ENCODE measurements at regions not wholly inside any gene's neighbourhood (a gene's known extent, or its start where the extent isn't known, plus 50 kb on each side); places are given as distances from the start of the nearest gene placed in this dataset.

DNA sequence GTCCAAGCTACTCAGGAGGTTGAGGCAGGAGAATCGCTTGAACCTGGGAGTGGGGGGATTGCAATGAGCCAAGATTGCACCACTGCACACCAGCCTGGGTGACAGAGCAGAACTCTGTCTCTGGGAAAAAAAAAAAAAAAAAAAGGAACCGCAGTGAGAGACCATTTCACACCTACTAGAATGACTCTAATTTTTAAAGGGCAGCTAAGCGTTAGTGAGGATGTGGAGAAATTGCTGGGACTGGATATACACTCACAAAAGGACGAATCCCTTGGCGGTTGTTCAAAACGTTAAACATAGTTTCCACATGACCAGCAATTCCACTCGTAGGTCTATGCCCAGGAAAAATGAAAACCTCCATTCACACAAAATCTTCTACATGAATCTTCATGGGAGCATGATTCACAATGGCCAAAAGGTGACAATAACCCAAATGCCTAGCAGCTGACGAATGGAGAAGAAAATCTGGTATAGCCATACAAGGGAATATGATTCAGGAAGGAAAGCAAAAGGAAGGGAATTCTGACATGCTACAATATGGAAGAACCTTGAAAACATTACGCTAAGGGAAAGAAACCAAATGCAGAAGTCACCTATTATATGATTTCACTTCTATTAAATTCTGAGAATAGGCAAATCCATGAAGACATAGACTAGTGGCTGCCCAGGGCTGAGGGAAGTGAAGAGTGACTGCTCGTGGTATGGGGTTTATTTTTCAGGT is 127.0 kb downstream of the CHSY1 start:
- Histone ChIP-seq H3K36me3 (ENCODE audit: low read depth) (no peaks in the 10 kb centered on the region), H4K20me1 (ENCODE audit: insufficient read depth) (no peaks in the 10 kb centered on the region), H3K9me3 (ENCODE audit: low read depth) (no peaks in the 10 kb centered on the region), H3K27ac (peak overlapping the region; percentile 98), H2AFZ (no peak overlapping the region), H3K4me1 (ENCODE audit: insufficient read depth) (peaks cover 63% of the 10 kb centered on the region), H3K4me3 (peak overlapping the region; percentile 44), H3K4me2 (ENCODE audit: unreplicated experiment) (peak overlapping the region; percentile 78), H3F3A (ENCODE audit: insufficient read depth) (peaks cover 62% of the 10 kb centered on the region), H3K9ac (peak overlapping the region; percentile 85), H3K79me2 (ENCODE audit: insufficient read depth) (no peaks in the 10 kb centered on the region), H3K9me2 (ENCODE audit: insufficient read depth) (no peaks in the 10 kb centered on the region), H3K27me3 (replicated peaks; ENCODE audit: insufficient read depth) (no peaks in the 10 kb centered on the region)
- in situ Hi-C loops (cut with MboI) = no loop called here
- peak; percentile 99 for DNase-seq
- 12 to 14% methylated on average over 10 of the region's 10 CpGs for WGBS, 2 experiments (ENCODE audit: low coverage in 1 of 2, low lambda C conversion rate in 2 of 2, missing lambda C conversion rate in 2 of 2)
- TF ChIP-seq EZH2phosphoT487 (IDR thresholded peaks at IDR 0.05; ENCODE audit: insufficient read depth, low read depth) = no peak
- TF ChIP-seq EZH2 (IDR thresholded peaks at IDR 0.05; ENCODE audit: insufficient read depth, poor library complexity, severe bottlenecking) = no peak

DNA sequence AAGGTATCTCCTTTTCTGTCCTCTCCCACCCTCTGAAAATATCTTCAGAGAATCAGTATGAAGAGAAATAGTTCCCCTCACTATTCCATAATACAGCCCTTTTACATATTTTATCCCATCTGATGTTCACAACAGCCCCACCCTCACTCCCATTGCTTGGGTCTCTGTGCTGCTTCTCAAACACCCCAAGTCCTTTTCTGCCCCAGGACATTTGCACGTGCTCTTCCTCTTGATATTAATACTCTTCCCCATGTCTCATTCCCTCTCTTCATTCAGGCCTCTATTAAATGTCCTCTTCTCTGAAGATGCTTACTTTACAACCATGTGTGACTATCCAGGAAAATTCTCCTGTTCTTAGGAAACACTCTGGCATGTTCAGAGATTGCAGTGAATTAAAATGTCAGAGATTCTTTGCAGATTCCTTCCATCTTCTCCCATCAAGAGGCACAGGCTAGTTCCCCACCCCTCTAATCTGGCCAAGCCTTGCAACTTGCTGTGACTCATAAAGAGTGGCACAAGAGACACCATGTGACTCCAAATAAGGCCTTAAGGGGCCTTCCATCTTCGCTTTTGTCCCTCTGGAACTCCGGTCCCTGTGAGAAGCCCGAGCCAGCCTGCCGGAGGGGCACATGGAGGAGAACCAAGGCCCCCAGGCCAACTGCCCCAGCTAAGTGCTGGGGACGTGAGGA is 128.5 kb downstream of the CHSY1 start:
- no peaks in the 10 kb centered on the region for H3K9me2 ChIP-seq (ENCODE audit: insufficient read depth)
- H3K27me3 ChIP-seq (replicated peaks; ENCODE audit: insufficient read depth) = no peaks in the 10 kb centered on the region
- peaks cover 54% of the 10 kb centered on the region for H3F3A ChIP-seq (ENCODE audit: insufficient read depth)
- 71 to 75% methylated on average over 6 of the region's 6 CpGs for WGBS, 2 experiments (ENCODE audit: low coverage in 1 of 2, low lambda C conversion rate in 2 of 2, missing lambda C conversion rate in 2 of 2)
- H3K27ac ChIP-seq = peak overlapping the region; percentile 98
- no peaks in the 10 kb centered on the region for H3K79me2 ChIP-seq (ENCODE audit: insufficient read depth)
- no peak overlapping the region for H2AFZ ChIP-seq
- no peak overlapping the region for H3K4me3 ChIP-seq
- peak overlapping the region; percentile 54 for H3K9ac ChIP-seq
- DNase-seq = peak; percentile 74
- H3K4me2 ChIP-seq (ENCODE audit: unreplicated experiment) = peak overlapping the region; percentile 34
- no peaks in the 10 kb centered on the region for H3K36me3 ChIP-seq (ENCODE audit: low read depth)
- peaks cover 57% of the 10 kb centered on the region for H3K4me1 ChIP-seq (ENCODE audit: insufficient read depth)
- no peak for TF ChIP-seq EZH2phosphoT487 (IDR thresholded peaks at IDR 0.05; ENCODE audit: insufficient read depth, low read depth)
- in situ Hi-C loops (cut with MboI) = no loop called here
- H3K9me3 ChIP-seq (ENCODE audit: low read depth) = no peaks in the 10 kb centered on the region
- no peaks in the 10 kb centered on the region for H4K20me1 ChIP-seq (ENCODE audit: insufficient read depth)

DNA sequence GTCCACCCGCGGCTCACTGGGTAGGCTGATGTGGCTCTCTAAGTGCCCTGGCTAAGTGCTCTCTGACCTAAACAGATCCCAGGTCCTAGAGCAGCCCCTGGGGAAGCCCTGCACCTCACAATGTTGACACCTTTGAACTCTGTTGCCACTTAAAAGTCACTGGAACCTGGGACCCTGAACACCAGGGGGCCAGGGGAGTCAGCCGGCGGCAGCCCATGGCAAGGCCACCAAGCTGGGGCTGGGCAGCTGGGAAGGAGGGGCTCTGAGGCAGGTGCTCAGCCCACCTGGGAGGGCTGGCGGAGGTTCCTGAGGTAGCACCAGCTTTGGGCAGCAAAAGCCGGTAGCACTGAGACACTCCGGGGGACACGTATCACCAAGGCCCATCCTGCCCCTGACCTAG is 129.0 kb downstream of the CHSY1 start:
- peaks cover 49% of the 10 kb centered on the region for H3F3A ChIP-seq (ENCODE audit: insufficient read depth)
- H3K27me3 ChIP-seq (replicated peaks; ENCODE audit: insufficient read depth) = no peaks in the 10 kb centered on the region
- no peak overlapping the region for H3K9ac ChIP-seq
- no peaks in the 10 kb centered on the region for H3K9me3 ChIP-seq (ENCODE audit: low read depth)
- no peaks in the 10 kb centered on the region for H3K79me2 ChIP-seq (ENCODE audit: insufficient read depth)
- no peaks in the 10 kb centered on the region for H4K20me1 ChIP-seq (ENCODE audit: insufficient read depth)
- H3K36me3 ChIP-seq (ENCODE audit: low read depth) = no peaks in the 10 kb centered on the region
- no peak overlapping the region for H2AFZ ChIP-seq
- in situ Hi-C loops (cut with MboI) = no loop called here
- no peak overlapping the region for H3K4me3 ChIP-seq
- peak overlapping the region; percentile 98 for H3K27ac ChIP-seq
- peaks cover 53% of the 10 kb centered on the region for H3K4me1 ChIP-seq (ENCODE audit: insufficient read depth)
- no peak overlapping the region for H3K4me2 ChIP-seq (ENCODE audit: unreplicated experiment)
- 85 to 96% methylated on average over 6 to 8 of the region's 8 CpGs for WGBS, 2 experiments (ENCODE audit: low coverage in 1 of 2, low lambda C conversion rate in 2 of 2, missing lambda C conversion rate in 2 of 2)
- no peaks in the 10 kb centered on the region for H3K9me2 ChIP-seq (ENCODE audit: insufficient read depth)
- DNase-seq = no peak
- TF ChIP-seq EZH2phosphoT487 (IDR thresholded peaks at IDR 0.05; ENCODE audit: insufficient read depth, low read depth) = no peak
- no peak for TF ChIP-seq EZH2 (IDR thresholded peaks at IDR 0.05; ENCODE audit: insufficient read depth, poor library complexity, severe bottlenecking)

DNA sequence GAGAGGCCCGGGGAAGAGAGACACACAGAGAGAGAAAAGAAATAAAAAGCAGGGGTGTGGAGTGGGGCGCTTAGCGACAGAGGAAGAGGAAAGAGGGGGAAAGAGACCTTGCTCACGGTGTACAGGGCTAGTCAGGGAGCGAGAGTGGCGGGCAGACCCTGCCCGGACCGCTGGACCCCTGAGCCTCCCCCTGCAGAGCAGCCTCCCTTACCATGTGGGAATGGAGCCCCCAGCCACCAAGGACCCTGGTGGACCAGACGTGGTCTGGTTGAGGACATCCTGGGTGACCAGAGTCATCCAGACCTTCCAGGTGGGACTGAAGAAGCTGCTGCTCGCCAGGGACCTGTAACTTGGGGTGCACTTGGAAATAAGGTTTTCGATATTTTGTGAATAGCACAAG is 129.6 kb downstream of the CHSY1 start:
- no peaks in the 10 kb centered on the region for H3K36me3 ChIP-seq (ENCODE audit: low read depth)
- H3K4me3 ChIP-seq = peak overlapping the region; percentile 61
- peak overlapping the region; percentile 73 for H3K4me2 ChIP-seq (ENCODE audit: unreplicated experiment)
- H3K27me3 ChIP-seq (replicated peaks; ENCODE audit: insufficient read depth) = no peaks in the 10 kb centered on the region
- H3K4me1 ChIP-seq (ENCODE audit: insufficient read depth) = peaks cover 49% of the 10 kb centered on the region
- H3K9me2 ChIP-seq (ENCODE audit: insufficient read depth) = no peaks in the 10 kb centered on the region
- in situ Hi-C loops (cut with MboI) = no loop called here
- H3F3A ChIP-seq (ENCODE audit: insufficient read depth) = peaks cover 44% of the 10 kb centered on the region
- TF ChIP-seq EZH2phosphoT487 (IDR thresholded peaks at IDR 0.05; ENCODE audit: insufficient read depth, low read depth) (no peak), EZH2 (IDR thresholded peaks at IDR 0.05; ENCODE audit: insufficient read depth, poor library complexity, severe bottlenecking) (no peak)
- H3K27ac ChIP-seq = peak overlapping the region; percentile 49
- 74 to 76% methylated on average over 11 of the region's 11 CpGs for WGBS, 2 experiments (ENCODE audit: low coverage in 1 of 2, low lambda C conversion rate in 2 of 2, missing lambda C conversion rate in 2 of 2)
- peak overlapping the region; percentile 84 for H2AFZ ChIP-seq
- no peaks in the 10 kb centered on the region for H3K9me3 ChIP-seq (ENCODE audit: low read depth)
- H3K79me2 ChIP-seq (ENCODE audit: insufficient read depth) = no peaks in the 10 kb centered on the region
- no peaks in the 10 kb centered on the region for H4K20me1 ChIP-seq (ENCODE audit: insufficient read depth)
- no peak for DNase-seq
- H3K9ac ChIP-seq = peak overlapping the region; percentile 85
